ENCODE measurements at regions not wholly inside any gene's neighbourhood (a gene's known extent, or its start where the extent isn't known, plus 50 kb on each side); places are given as distances from the start of the nearest gene placed in this dataset.

DNA sequence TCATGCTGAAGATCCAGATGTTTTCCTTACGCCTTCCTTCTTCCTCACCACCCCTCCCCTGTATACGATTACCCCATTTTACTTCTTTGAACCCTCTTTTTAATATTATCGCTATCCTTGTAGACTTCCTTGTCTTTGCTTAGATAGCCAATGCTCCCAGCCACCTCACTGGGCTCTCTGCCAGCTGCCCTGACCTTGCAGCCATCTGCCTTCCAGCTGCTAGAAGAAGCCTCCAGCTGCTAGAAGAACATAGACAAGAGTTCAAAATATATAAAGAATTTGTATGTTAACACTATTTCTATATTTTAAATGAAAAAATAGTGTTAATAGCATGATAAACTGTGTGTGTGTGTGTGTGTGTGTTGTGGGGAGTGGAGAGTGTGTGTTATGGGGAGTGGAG lies 374.7 kb downstream of the ANKRD50 start:
- TF ChIP-seq, protein P1, sequence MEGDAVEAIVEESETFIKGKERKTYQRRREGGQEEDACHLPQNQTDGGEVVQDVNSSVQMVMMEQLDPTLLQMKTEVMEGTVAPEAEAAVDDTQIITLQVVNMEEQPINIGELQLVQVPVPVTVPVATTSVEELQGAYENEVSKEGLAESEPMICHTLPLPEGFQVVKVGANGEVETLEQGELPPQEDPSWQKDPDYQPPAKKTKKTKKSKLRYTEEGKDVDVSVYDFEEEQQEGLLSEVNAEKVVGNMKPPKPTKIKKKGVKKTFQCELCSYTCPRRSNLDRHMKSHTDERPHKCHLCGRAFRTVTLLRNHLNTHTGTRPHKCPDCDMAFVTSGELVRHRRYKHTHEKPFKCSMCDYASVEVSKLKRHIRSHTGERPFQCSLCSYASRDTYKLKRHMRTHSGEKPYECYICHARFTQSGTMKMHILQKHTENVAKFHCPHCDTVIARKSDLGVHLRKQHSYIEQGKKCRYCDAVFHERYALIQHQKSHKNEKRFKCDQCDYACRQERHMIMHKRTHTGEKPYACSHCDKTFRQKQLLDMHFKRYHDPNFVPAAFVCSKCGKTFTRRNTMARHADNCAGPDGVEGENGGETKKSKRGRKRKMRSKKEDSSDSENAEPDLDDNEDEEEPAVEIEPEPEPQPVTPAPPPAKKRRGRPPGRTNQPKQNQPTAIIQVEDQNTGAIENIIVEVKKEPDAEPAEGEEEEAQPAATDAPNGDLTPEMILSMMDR (IDR thresholded peaks at IDR 0.05): no peak
- TF ChIP-seq ZFX (IDR thresholded peaks at IDR 0.05; ENCODE audit: borderline replicate concordance): no peak

GRCh38 chr4:124343661-124344171 lies 368.8 kb downstream of the ANKRD50 start:
- TF ChIP-seq, protein P1 (IDR thresholded peaks at IDR 0.05): no peak
- no peak for TF ChIP-seq ZFX (IDR thresholded peaks at IDR 0.05; ENCODE audit: borderline replicate concordance)
- H3K27ac ChIP-seq: no peak overlapping the region

More for the DNA sequence above, 374.7 kb downstream of the ANKRD50 start:
- no peak overlapping the region for H3K27ac ChIP-seq

DNA sequence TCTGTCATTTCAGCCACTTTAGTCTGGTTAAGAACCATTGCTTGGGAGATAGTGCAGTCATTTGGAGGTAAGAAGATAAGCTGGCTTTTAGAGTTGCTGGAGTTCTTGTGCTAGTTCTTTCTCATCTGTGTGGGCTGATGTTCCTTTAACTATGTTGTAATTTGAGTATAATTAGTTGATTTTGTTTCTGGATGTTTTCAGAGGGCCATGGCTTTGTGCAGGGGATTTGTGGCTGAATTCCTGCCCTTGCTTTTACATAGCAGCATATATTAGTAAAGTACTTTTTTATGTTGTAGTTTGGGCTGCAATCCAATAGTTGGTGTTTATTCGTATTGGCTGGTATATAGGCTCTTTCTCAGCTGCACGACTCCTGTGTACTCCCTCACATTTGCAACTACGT lies 339.6 kb downstream of the ANKRD50 start:
- TF ChIP-seq, protein P1 (IDR thresholded peaks at IDR 0.05): no peak
- TF ChIP-seq ZFX (IDR thresholded peaks at IDR 0.05; ENCODE audit: borderline replicate concordance): no peak
- H3K27ac ChIP-seq: no peak overlapping the region

DNA sequence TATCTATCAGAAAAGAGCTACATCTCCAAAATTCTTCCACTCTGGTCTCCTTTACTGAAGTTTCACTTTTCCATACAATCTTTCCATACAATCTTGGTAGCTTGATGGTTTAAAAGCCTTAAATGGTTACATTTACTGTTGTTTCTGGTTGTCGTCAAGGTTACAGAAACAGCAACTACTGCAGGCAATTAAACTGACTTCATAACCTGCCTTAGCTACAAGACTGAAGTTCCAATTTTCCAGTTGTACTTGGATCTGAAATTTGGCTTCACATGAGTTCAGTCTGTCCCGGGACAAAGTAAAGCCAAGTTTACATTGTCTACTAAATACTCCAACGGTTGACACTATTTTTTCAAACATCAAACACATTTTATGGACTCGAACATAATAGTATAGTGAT lies 326.4 kb downstream of the ANKRD50 start:
- H3K27ac ChIP-seq: no peak overlapping the region
- no peak for TF ChIP-seq ZFX (IDR thresholded peaks at IDR 0.05; ENCODE audit: borderline replicate concordance)
- TF ChIP-seq, protein P1 (IDR thresholded peaks at IDR 0.05): no peak

- no peak overlapping the region for H3K27ac ChIP-seq
- TF ChIP-seq, protein P1 (IDR thresholded peaks at IDR 0.05): no peak
- TF ChIP-seq ZFX (IDR thresholded peaks at IDR 0.05; ENCODE audit: borderline replicate concordance): no peak
These were observed 325.9 kb downstream of the ANKRD50 start for GRCh38 chr4:124386648-124387047.

- TF ChIP-seq, protein P1 (IDR thresholded peaks at IDR 0.05): no peak
- TF ChIP-seq ZFX (IDR thresholded peaks at IDR 0.05; ENCODE audit: borderline replicate concordance): no peak
- H3K27ac ChIP-seq: no peak overlapping the region
These were observed 322.9 kb downstream of the ANKRD50 start for GRCh38 chr4:124389591-124389990.

DNA sequence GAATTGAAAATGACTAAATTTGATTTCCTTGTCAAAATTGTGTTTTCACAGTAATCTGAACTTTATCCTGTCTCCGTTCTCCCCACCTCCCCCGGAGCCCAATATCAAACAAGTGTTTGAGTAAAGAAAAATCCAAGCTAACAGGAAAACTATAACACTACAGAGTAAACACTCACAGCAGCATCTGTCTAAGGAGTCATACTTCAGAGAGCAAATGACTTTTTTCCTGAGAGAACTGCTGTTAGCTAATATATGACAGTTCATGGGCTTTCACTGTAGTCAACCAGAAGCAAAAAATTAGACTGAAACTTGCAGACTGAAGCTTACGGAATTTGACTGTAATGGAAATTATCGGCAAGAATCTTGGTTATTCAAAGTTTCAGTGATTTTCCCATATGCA lies 321.7 kb downstream of the ANKRD50 start:
- TF ChIP-seq, protein P1 (IDR thresholded peaks at IDR 0.05): no peak
- TF ChIP-seq ZFX (IDR thresholded peaks at IDR 0.05; ENCODE audit: borderline replicate concordance): no peak
- no peak overlapping the region for H3K27ac ChIP-seq

Data from 22Rv1 (cell line).